Suprapubic skin (tissue), 4 donors: ENCODE measurements at regions not wholly inside any gene's neighbourhood (a gene's known extent, or its start where the extent isn't known, plus 50 kb on each side); places are given as distances from the start of the nearest gene placed in this dataset.

Source experiments
- DNase-seq, 2 donors: peaks; one replicate each; pipeline ENCODE4 v3.0.0-alpha.2; 2019; ENCODE audit warnings: low spot score in 2 of 2
- H3K27ac ChIP-seq: fragments of 200-600 bp; sonication (generic); one replicate; pipeline ENCODE4 v1.5.1; 2019
- H3K27me3 ChIP-seq: fragments of 200-600 bp; sonication (generic); one replicate; pipeline ENCODE4 v1.5.1; 2019
- H3K36me3 ChIP-seq: fragments of 200-600 bp; sonication (generic); one replicate; pipeline ENCODE4 v1.5.1; 2019
- H3K4me1 ChIP-seq: fragments of 200-600 bp; sonication (generic); one replicate; pipeline ENCODE4 v1.5.1; 2019
- H3K4me3 ChIP-seq: fragments of 200-600 bp; sonication (generic); one replicate; pipeline ENCODE4 v1.5.1; 2019; ENCODE audit warnings: mild to moderate bottlenecking
- H3K9me3 ChIP-seq: fragments of 200-600 bp; sonication (generic); one replicate; pipeline ENCODE4 v1.5.1; 2019
- CTCF ChIP-seq, 2 donors: fragments of 200-600 bp in 1 of 2; fragments of 450-650 bp in 1 of 2; sonication (generic) in 1 of 2; IDR thresholded peaks; one replicate each; pipeline ENCODE4 v1.5.1; 2016 to 2019; ENCODE audit warnings: antibody characterized with exemption in 2 of 2, mild to moderate bottlenecking in 1 of 2, moderate library complexity in 1 of 2
- EP300 ChIP-seq: sonication (generic); formaldehyde crosslinking; IDR thresholded peaks from one replicate; pipeline ENCODE4 v1.6.1; 2017; ENCODE audit warnings: antibody characterized with exemption
- POLR2A ChIP-seq, 2 donors: fragments of 450-650 bp; IDR thresholded peaks; one replicate each; pipeline ENCODE4 v1.6.1; 2017; ENCODE audit warnings: antibody characterized with exemption in 2 of 2, mild to moderate bottlenecking in 2 of 2, moderate library complexity in 2 of 2
- POLR2AphosphoS5 ChIP-seq, 3 donors: sonication (generic); formaldehyde crosslinking; IDR thresholded peaks; one replicate each; pipeline ENCODE4 v1.6.1; 2017; ENCODE audit warnings: antibody characterized with exemption in 3 of 3
- WGBS: methylation state at CpG from one replicate; pipeline ENCODE4 v1.1.5; 2018; 5-methylcytosine and 5-hydroxymethylcytosine counted together

- DNase-seq: no peak
- TF ChIP-seq POLR2AphosphoS5 (IDR thresholded peaks at IDR 0.05): no peak
- no peak overlapping the region for H3K27ac ChIP-seq
- no peaks in the 10 kb centered on the region for H3K36me3 ChIP-seq
- H3K9me3 ChIP-seq: no peaks in the 10 kb centered on the region
- peaks cover 7% of the 10 kb centered on the region for H3K27me3 ChIP-seq
- H3K4me1 ChIP-seq: no peaks in the 10 kb centered on the region
- 85% methylated on average over 5 of the region's 5 CpGs for WGBS
- no peak overlapping the region for H3K4me3 ChIP-seq
Measured at GRCh38 chr10:7077880-7078279, 333.0 kb downstream of the SFMBT2 start.

GRCh38 chr10:7075851-7076250 is 335.0 kb downstream of the SFMBT2 start:
- Histone ChIP-seq H3K4me1 (no peaks in the 10 kb centered on the region), H3K27ac (no peak overlapping the region), H3K4me3 (no peak overlapping the region), H3K36me3 (no peaks in the 10 kb centered on the region), H3K9me3 (no peaks in the 10 kb centered on the region), H3K27me3 (peaks cover 2% of the 10 kb centered on the region)
- TF ChIP-seq POLR2AphosphoS5 (IDR thresholded peaks at IDR 0.05) (no peak), EP300 (no peak), POLR2A (IDR thresholded peaks at IDR 0.05) (no peak), CTCF (IDR thresholded peaks at IDR 0.05) (no peak)
- DNase-seq: no peak
- 65% methylated on average over 7 of the region's 7 CpGs for WGBS

- Histone ChIP-seq H3K4me1 (no peaks in the 10 kb centered on the region), H3K4me3 (no peak overlapping the region), H3K36me3 (no peaks in the 10 kb centered on the region), H3K9me3 (no peaks in the 10 kb centered on the region), H3K27me3 (no peaks in the 10 kb centered on the region), H3K27ac (no peak overlapping the region)
- WGBS: 25% methylated on average over 5 of the region's 5 CpGs
- no peak for DNase-seq
- TF ChIP-seq CTCF (IDR thresholded peaks at IDR 0.05): no peak
- TF ChIP-seq POLR2AphosphoS5 (IDR thresholded peaks at IDR 0.05): no peak
- TF ChIP-seq POLR2A (IDR thresholded peaks at IDR 0.05): no peak
- TF ChIP-seq EP300: no peak
Measured at GRCh38 chr10:7075110-7075509, 335.7 kb downstream of the SFMBT2 start.

GRCh38 chr10:7071421-7071820 is 339.4 kb downstream of the SFMBT2 start:
- H3K9me3 ChIP-seq: no peaks in the 10 kb centered on the region
- no peaks in the 10 kb centered on the region for H3K36me3 ChIP-seq
- 71% methylated on average over 2 of the region's 2 CpGs for WGBS
- no peak overlapping the region for H3K27ac ChIP-seq
- DNase-seq: no peak
- no peak overlapping the region for H3K4me3 ChIP-seq
- no peaks in the 10 kb centered on the region for H3K4me1 ChIP-seq
- TF ChIP-seq POLR2A (IDR thresholded peaks at IDR 0.05) (no peak), POLR2AphosphoS5 (IDR thresholded peaks at IDR 0.05) (no peak), CTCF (IDR thresholded peaks at IDR 0.05) (no peak), EP300 (no peak)
- H3K27me3 ChIP-seq: no peaks in the 10 kb centered on the region

GRCh38 chr10:7070950-7071349 is 339.9 kb downstream of the SFMBT2 start:
- no peak for DNase-seq
- Histone ChIP-seq H3K36me3 (no peaks in the 10 kb centered on the region), H3K27ac (no peak overlapping the region), H3K4me3 (no peak overlapping the region), H3K9me3 (no peaks in the 10 kb centered on the region), H3K27me3 (no peaks in the 10 kb centered on the region), H3K4me1 (no peaks in the 10 kb centered on the region)
- 76% methylated on average over 2 of the region's 2 CpGs for WGBS
- TF ChIP-seq POLR2AphosphoS5 (IDR thresholded peaks at IDR 0.05) (no peak), POLR2A (IDR thresholded peaks at IDR 0.05) (no peak), EP300 (no peak), CTCF (IDR thresholded peaks at IDR 0.05) (no peak)

- H3K27ac ChIP-seq: no peak overlapping the region
- H3K4me1 ChIP-seq: no peaks in the 10 kb centered on the region
- no peaks in the 10 kb centered on the region for H3K27me3 ChIP-seq
- H3K36me3 ChIP-seq: no peaks in the 10 kb centered on the region
- TF ChIP-seq POLR2AphosphoS5 (IDR thresholded peaks at IDR 0.05) (no peak), POLR2A (IDR thresholded peaks at IDR 0.05) (no peak), CTCF (IDR thresholded peaks at IDR 0.05) (no peak), EP300 (no peak)
- H3K9me3 ChIP-seq: no peaks in the 10 kb centered on the region
- DNase-seq: no peak
- no peak overlapping the region for H3K4me3 ChIP-seq
- 82% methylated on average over 6 of the region's 6 CpGs for WGBS
Measured at GRCh38 chr10:7069706-7070105, 341.1 kb downstream of the SFMBT2 start.
